ENCODE measurements at regions not wholly inside any gene's neighbourhood (a gene's known extent, or its start where the extent isn't known, plus 50 kb on each side); places are given as distances from the start of the nearest gene placed in this dataset.

DNA sequence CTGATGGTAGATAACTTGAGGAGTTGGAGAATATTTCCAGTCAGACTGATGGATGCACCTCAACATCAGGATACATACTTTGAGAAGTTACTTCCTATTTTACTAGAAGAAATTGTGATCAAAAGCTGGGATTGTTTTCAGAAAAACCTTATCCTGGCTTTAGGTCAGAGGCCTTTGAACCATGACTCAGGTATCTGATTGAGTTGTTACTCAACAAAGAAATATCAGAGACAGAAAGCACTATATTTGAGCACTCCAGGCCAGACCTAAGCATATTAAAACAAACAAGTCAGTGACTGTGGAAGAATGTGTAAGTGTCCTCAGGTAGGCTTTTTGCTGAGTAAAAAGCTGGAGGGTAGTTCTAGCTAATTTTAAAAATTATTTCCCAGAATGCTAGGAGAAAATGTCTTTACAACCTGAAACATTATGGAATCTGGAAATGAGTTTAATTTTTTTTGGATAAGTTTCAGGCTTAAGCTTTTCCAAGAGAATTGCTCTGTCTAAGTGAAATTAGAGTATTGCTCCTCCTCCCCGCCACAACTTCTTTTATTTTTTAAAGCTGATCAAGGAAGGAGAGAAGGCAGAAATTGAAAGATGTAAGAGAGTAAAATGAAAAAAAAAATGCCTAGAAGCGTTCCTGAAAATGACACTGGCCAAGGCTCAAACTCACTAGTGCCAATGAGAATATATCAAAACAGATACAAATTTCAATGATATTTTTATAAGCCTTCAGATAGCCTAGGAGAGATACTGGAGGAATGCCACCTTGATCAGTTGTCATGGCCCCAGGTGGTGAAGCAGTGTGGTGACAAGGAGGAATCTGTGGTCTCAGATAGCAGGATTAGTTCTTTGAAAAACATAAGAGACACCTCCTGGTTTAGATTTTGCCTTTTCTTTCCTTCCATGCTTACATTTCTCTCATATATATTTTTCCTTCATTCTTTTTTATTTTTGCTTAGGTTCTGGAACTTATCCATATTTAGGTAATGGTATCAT, 790.3 kb downstream of the TMTC2 start:
- in situ Hi-C loops (cut with HindIII; ENCODE audit: low pct_ligation_motif_present, low sequenced_read_pairs), result no loop called here
- DNase-seq, result no peak
- Histone ChIP-seq H3K36me3 (replicated peaks) (no peaks in the 10 kb centered on the region), H3K27me3 (replicated peaks) (no peaks in the 10 kb centered on the region), H3K27ac (no peak overlapping the region), H3K4me3 (ENCODE audit: low read depth, low read length) (no peak overlapping the region)
- no peak for TF ChIP-seq CTCF (IDR thresholded peaks at IDR 0.05; ENCODE audit: low read depth, low read length, missing control alignments)

DNA sequence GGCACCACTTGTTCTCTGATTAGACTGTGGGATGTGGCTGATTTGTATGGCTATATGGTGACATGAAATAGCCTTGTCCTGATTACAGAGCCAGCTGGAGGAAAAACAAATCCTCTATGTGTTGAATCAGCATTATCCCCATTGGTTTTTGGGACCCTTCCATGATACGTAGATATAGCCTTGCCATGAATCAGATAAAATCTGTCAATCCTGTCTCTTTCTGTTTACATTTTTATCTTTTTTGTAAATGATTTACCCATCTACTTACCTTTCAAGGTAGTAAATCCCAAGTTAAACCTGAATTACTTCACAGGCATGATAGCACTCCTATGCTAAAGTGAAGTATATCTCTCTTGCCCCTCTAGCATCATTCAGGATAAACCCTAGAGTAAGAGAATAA, 789.3 kb downstream of the TMTC2 start:
- H3K36me3 ChIP-seq (replicated peaks), result no peaks in the 10 kb centered on the region
- in situ Hi-C loops (cut with HindIII; ENCODE audit: low pct_ligation_motif_present, low sequenced_read_pairs), result no loop called here
- TF ChIP-seq CTCF (IDR thresholded peaks at IDR 0.05; ENCODE audit: low read depth, low read length, missing control alignments), result no peak
- H3K27me3 ChIP-seq (replicated peaks), result no peaks in the 10 kb centered on the region
- no peak overlapping the region for H3K27ac ChIP-seq
- DNase-seq, result no peak
- no peak overlapping the region for H3K4me3 ChIP-seq (ENCODE audit: low read depth, low read length)

- no peak for TF ChIP-seq CTCF (IDR thresholded peaks at IDR 0.05; ENCODE audit: low read depth, low read length, missing control alignments)
- no peak overlapping the region for H3K4me3 ChIP-seq (ENCODE audit: low read depth, low read length)
- in situ Hi-C loops (cut with HindIII; ENCODE audit: low pct_ligation_motif_present, low sequenced_read_pairs), result no loop called here
- H3K36me3 ChIP-seq (replicated peaks), result no peaks in the 10 kb centered on the region
- no peak for DNase-seq
- H3K27ac ChIP-seq, result no peak overlapping the region
- H3K27me3 ChIP-seq (replicated peaks), result no peaks in the 10 kb centered on the region
These were observed 787.7 kb downstream of the TMTC2 start for GRCh38 chr12:83474369-83474768.

- Histone ChIP-seq H3K36me3 (replicated peaks) (no peaks in the 10 kb centered on the region), H3K27ac (no peak overlapping the region), H3K4me3 (ENCODE audit: low read depth, low read length) (no peak overlapping the region), H3K27me3 (replicated peaks) (no peaks in the 10 kb centered on the region)
- in situ Hi-C loops (cut with HindIII; ENCODE audit: low pct_ligation_motif_present, low sequenced_read_pairs), result no loop called here
- no peak for TF ChIP-seq CTCF (IDR thresholded peaks at IDR 0.05; ENCODE audit: low read depth, low read length, missing control alignments)
- DNase-seq, result no peak
These were observed 786.8 kb downstream of the TMTC2 start for GRCh38 chr12:83473408-83474095.

DNA sequence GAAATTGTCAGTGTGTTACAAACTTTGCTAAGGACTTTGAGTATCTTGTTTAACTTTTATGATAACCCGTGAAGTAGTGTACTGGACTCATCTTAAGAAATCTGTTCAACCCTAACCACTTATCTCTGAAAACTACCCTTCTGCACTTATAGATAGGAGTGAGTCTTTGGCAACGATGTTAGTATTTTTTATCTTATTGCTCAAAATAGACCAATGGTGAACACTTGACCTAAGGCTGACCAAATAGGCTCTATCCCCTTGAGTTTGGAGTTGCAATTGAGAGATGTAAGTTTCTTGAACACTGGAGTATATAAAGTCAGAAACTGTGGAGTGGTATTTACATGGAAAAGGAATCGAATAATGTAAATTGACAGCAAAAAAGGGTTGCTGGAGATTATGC, 786.1 kb downstream of the TMTC2 start:
- in situ Hi-C loops (cut with HindIII; ENCODE audit: low pct_ligation_motif_present, low sequenced_read_pairs), result no loop called here
- no peak for DNase-seq
- H3K4me3 ChIP-seq (ENCODE audit: low read depth, low read length), result no peak overlapping the region
- no peaks in the 10 kb centered on the region for H3K36me3 ChIP-seq (replicated peaks)
- TF ChIP-seq CTCF (IDR thresholded peaks at IDR 0.05; ENCODE audit: low read depth, low read length, missing control alignments), result no peak
- no peaks in the 10 kb centered on the region for H3K27me3 ChIP-seq (replicated peaks)
- H3K27ac ChIP-seq, result no peak overlapping the region
